Esophagus muscularis mucosa (tissue), 4 donors: ENCODE measurements at regions not wholly inside any gene's neighbourhood (a gene's known extent, or its start where the extent isn't known, plus 50 kb on each side); places are given as distances from the start of the nearest gene placed in this dataset.

Source experiments
- EP300 ChIP-seq: sonication (generic); formaldehyde crosslinking; IDR thresholded peaks from one replicate; pipeline ENCODE4 v1.6.1; 2017; ENCODE audit warnings: antibody characterized with exemption
- POLR2A ChIP-seq: fragments of 450-650 bp; IDR thresholded peaks from one replicate; pipeline ENCODE4 v1.6.1; 2017; ENCODE audit warnings: antibody characterized with exemption, moderate library complexity, mild to moderate bottlenecking, low read depth
- POLR2AphosphoS5 ChIP-seq, 2 donors: sonication (generic); formaldehyde crosslinking; IDR thresholded peaks; one replicate each; pipeline ENCODE4 v1.6.1; 2017; ENCODE audit warnings: antibody characterized with exemption in 2 of 2
- TF ChIP-seq, protein P1 (sequence below), 3 experiments: fragments of 200-600 bp in 2 of 3; fragments of 450-650 bp in 1 of 3; sonication (generic) in 2 of 3; IDR thresholded peaks; one replicate each; pipeline ENCODE4 v1.5.1; 2017 to 2019; ENCODE audit warnings: antibody characterized with exemption in 3 of 3, mild to moderate bottlenecking in 2 of 3, moderate library complexity in 1 of 3

DNA sequence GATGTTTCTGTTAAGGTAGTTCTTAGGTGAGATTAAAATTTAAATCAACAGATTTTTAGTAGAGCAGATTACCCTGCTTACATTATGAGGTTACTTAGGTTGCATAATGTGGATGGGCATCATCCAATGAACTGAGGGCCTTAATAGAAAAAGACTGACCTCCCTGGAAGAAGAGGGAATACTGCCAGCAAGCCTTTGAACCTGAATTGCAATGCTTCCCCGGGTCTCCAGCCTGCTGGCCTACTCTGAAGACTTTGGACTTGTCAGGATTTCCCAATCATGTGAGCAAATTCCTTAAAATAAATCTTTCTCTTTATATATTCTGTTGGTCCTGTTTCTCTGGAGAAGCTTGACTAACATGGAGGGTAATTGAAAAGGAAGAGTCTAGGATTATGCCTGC, 542.1 kb upstream of the ARRDC3 start:
- TF ChIP-seq, protein P1, sequence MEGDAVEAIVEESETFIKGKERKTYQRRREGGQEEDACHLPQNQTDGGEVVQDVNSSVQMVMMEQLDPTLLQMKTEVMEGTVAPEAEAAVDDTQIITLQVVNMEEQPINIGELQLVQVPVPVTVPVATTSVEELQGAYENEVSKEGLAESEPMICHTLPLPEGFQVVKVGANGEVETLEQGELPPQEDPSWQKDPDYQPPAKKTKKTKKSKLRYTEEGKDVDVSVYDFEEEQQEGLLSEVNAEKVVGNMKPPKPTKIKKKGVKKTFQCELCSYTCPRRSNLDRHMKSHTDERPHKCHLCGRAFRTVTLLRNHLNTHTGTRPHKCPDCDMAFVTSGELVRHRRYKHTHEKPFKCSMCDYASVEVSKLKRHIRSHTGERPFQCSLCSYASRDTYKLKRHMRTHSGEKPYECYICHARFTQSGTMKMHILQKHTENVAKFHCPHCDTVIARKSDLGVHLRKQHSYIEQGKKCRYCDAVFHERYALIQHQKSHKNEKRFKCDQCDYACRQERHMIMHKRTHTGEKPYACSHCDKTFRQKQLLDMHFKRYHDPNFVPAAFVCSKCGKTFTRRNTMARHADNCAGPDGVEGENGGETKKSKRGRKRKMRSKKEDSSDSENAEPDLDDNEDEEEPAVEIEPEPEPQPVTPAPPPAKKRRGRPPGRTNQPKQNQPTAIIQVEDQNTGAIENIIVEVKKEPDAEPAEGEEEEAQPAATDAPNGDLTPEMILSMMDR (IDR thresholded peaks at IDR 0.05): no peak
- no peak for TF ChIP-seq POLR2A
- TF ChIP-seq POLR2AphosphoS5 (IDR thresholded peaks at IDR 0.05): no peak
- no peak for TF ChIP-seq EP300
